ENCODE measurements at regions not wholly inside any gene's neighbourhood (a gene's known extent, or its start where the extent isn't known, plus 50 kb on each side); places are given as distances from the start of the nearest gene placed in this dataset.

DNA sequence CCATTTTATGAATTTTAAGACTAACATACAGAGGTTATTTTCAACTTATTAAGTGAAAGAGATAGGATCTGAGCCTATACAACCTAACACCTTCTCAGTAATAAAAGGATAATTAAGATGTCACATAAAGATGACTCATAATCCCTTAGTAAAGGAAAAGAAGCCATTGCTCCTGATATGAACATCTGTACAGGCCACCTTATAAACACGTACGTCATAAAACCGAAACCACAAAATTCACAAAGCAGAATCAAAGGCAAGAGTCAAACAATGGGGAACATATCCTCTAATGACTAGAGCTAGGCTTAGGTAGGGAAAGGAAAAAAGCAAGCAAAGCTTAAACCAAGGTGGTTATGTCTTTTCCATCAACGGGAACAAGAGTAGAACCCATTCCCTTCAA lies 103.5 kb downstream of the KCNA4 start:
- POLR2A ChIA-PET: no interaction called here
- TF ChIP-seq, protein P1, sequence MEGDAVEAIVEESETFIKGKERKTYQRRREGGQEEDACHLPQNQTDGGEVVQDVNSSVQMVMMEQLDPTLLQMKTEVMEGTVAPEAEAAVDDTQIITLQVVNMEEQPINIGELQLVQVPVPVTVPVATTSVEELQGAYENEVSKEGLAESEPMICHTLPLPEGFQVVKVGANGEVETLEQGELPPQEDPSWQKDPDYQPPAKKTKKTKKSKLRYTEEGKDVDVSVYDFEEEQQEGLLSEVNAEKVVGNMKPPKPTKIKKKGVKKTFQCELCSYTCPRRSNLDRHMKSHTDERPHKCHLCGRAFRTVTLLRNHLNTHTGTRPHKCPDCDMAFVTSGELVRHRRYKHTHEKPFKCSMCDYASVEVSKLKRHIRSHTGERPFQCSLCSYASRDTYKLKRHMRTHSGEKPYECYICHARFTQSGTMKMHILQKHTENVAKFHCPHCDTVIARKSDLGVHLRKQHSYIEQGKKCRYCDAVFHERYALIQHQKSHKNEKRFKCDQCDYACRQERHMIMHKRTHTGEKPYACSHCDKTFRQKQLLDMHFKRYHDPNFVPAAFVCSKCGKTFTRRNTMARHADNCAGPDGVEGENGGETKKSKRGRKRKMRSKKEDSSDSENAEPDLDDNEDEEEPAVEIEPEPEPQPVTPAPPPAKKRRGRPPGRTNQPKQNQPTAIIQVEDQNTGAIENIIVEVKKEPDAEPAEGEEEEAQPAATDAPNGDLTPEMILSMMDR (IDR thresholded peaks at IDR 0.05; ENCODE audit: unreplicated experiment): no peak
- Mint-ChIP-seq H3K27me3 (ENCODE audit: insufficient read depth, unreplicated experiment) (no peaks in the 10 kb centered on the region), H3K27ac (ENCODE audit: low read depth, unreplicated experiment) (no peak overlapping the region), H3K4me3 (ENCODE audit: unreplicated experiment) (no peak overlapping the region), H3K9me3 (ENCODE audit: unreplicated experiment) (no peaks in the 10 kb centered on the region), H3K36me3 (ENCODE audit: insufficient read depth, unreplicated experiment) (no peaks in the 10 kb centered on the region), H3K4me1 (ENCODE audit: insufficient read depth, unreplicated experiment) (peaks cover 8% of the 10 kb centered on the region)
- intact Hi-C loops (cut with micrococcal nuclease): no loop called here
- DNase-seq (ENCODE audit: unreplicated experiment): no peak
- no TSS peak for BruUV-seq (replicated peaks)
- CTCF ChIA-PET: no interaction called here

DNA sequence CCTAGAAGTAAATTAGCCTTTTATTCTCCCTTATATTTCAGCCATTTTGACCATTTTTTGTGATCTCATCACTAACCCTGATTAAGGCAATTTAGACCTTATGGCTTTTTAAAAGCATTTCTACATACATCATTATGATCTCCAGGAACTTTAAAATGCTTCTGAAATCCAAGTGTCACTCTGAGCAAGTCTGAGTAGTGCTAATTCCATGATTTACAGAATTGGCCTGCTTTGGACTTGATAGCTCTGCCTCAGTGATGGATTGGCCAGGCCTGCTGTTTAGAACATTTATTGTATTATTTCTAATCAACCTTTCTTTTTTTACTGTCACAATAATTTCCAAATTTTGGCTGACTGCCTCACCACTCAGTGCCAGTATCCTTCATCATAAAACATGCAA lies 116.4 kb downstream of the KCNA4 start:
- CTCF ChIA-PET: no interaction called here
- TF ChIP-seq, protein P1 (IDR thresholded peaks at IDR 0.05; ENCODE audit: unreplicated experiment): no peak
- H3K27me3 Mint-ChIP-seq (ENCODE audit: insufficient read depth, unreplicated experiment): no peaks in the 10 kb centered on the region

GRCh38 chr11:29879560-29879959 lies 137.3 kb downstream of the KCNA4 start:
- intact Hi-C loops (cut with micrococcal nuclease): no loop called here
- no TSS peak for BruUV-seq (replicated peaks)
- H3K4me1 Mint-ChIP-seq (ENCODE audit: insufficient read depth, unreplicated experiment): peaks cover 5% of the 10 kb centered on the region
- H3K36me3 Mint-ChIP-seq (ENCODE audit: insufficient read depth, unreplicated experiment): no peaks in the 10 kb centered on the region
- ChIA-PET CTCF (interaction anchor here (0.6 to 1.5 kb wide), 3 partner anchors 11 to 352 kb away, joined by 3 read pairs; no protein-coding TSS in a partner anchor), POLR2A (interaction anchor here (0.6 to 1.3 kb wide), 2 partner anchors 9 to 13 kb away, joined by 4 to 5 read pairs; no protein-coding TSS in a partner anchor)
- H3K9me3 Mint-ChIP-seq (ENCODE audit: unreplicated experiment): no peaks in the 10 kb centered on the region
- H3K4me3 Mint-ChIP-seq (ENCODE audit: unreplicated experiment): no peak overlapping the region
- H3K27me3 Mint-ChIP-seq (ENCODE audit: insufficient read depth, unreplicated experiment): no peaks in the 10 kb centered on the region
- H3K27ac Mint-ChIP-seq (ENCODE audit: low read depth, unreplicated experiment): no peak overlapping the region
- TF ChIP-seq, protein P1 (IDR thresholded peaks at IDR 0.05; ENCODE audit: unreplicated experiment): no peak
- no peak for DNase-seq (ENCODE audit: unreplicated experiment)

More for the DNA sequence above, 116.4 kb downstream of the KCNA4 start:
- Mint-ChIP-seq H3K27ac (ENCODE audit: low read depth, unreplicated experiment) (no peak overlapping the region), H3K9me3 (ENCODE audit: unreplicated experiment) (no peaks in the 10 kb centered on the region), H3K4me3 (ENCODE audit: unreplicated experiment) (no peak overlapping the region), H3K4me1 (ENCODE audit: insufficient read depth, unreplicated experiment) (no peaks in the 10 kb centered on the region), H3K36me3 (ENCODE audit: insufficient read depth, unreplicated experiment) (no peaks in the 10 kb centered on the region)
- DNase-seq (ENCODE audit: unreplicated experiment): no peak
- BruUV-seq (replicated peaks): no TSS peak
- POLR2A ChIA-PET: interaction anchor here (0.7 kb wide), 1 partner anchor 105 kb away, joined by 3 read pairs; no protein-coding TSS in a partner anchor
- intact Hi-C loops (cut with micrococcal nuclease): no loop called here

- intact Hi-C loops (cut with micrococcal nuclease): no loop called here
- Mint-ChIP-seq H3K27me3 (ENCODE audit: insufficient read depth, unreplicated experiment) (no peaks in the 10 kb centered on the region), H3K9me3 (ENCODE audit: unreplicated experiment) (peaks cover 15% of the 10 kb centered on the region), H3K27ac (ENCODE audit: low read depth, unreplicated experiment) (no peak overlapping the region), H3K4me3 (ENCODE audit: unreplicated experiment) (no peak overlapping the region), H3K36me3 (ENCODE audit: insufficient read depth, unreplicated experiment) (no peaks in the 10 kb centered on the region), H3K4me1 (ENCODE audit: insufficient read depth, unreplicated experiment) (peaks cover 5% of the 10 kb centered on the region)
- CTCF ChIA-PET: no interaction called here
- TF ChIP-seq, protein P1 (IDR thresholded peaks at IDR 0.05; ENCODE audit: unreplicated experiment): no peak
- DNase-seq (ENCODE audit: unreplicated experiment): no peak
- no TSS peak for BruUV-seq (replicated peaks)
- POLR2A ChIA-PET: no interaction called here
Observed at GRCh38 chr11:29876192-29876591, 140.6 kb downstream of the KCNA4 start.
